Glomerular visceral epithelial cell (primary cell): ENCODE measurements at regions not wholly inside any gene's neighbourhood (a gene's known extent, or its start where the extent isn't known, plus 50 kb on each side); places are given as distances from the start of the nearest gene placed in this dataset.

Experiments used
- DNase-seq: peaks from one replicate; pipeline ENCODE4 v3.0.0-alpha.2; 2016; ENCODE audit errors: extremely low spot score

DNA sequence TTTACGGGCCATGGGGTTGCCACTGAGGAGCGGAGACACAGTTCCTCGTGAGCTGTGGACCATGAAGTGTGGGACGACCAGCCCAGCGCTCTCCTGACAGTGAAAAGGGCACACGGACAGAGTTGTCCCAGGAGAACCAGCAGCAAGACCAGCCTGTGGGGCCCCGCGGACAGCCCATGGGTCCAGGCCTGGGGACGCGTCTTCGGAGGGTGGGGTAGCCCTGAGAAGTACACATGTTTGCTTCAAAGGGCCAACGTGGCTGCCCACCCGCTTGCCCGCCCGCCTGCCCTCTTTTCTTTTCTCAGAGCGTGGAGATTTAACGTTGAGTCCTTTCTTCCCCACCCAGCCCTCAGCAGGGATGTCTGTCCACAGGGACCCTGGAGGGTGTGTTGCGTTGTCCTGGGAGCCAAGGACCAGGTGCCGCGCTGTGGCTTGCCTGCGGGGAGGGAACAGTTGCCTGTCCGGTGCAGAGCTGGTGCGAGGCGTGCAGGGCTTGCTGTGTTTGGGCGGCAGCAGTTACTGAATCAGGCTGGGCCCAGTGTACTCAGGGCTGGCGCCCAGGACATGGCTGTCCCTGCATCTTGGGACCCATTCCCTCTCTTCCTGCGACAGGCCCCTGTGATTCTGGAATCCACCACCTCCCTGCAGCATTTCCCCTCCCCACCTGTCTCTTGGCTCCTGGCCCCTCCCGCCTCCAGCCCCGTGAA, 120.1 kb upstream of the HDAC4 start:
- no peak for DNase-seq

DNA sequence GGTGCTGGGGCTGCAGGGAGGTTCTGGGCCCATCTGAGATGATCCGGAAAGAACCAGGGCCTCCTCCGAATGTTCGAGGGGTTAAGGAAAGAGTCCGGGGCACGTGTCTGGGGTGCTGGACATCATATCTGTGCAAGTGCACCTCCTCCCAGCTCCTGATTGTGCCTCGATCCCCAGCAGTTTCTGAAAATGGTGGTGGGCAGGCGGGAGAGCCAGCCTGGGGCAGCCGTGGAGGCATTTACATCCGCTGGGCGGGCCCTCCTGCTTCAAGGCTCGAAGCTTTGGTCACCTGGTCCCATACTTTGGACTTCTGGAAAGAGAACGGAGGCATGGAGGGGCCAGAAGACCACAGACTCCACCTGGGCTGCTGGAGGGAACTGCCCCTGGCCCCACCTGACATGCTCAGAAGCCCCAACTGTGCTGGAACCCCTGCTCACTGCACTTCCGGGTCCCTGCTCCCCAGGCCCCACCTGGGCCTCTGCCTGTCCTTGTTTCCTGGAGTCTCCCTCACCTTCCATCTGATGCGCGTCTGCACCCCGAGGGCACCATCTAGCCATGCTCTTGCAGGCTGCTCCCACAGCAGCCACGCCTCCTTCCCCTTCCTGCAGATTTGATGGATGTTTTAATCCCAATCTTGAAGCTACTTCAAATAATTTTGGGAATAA, 119.2 kb upstream of the HDAC4 start:
- no peak for DNase-seq

DNA sequence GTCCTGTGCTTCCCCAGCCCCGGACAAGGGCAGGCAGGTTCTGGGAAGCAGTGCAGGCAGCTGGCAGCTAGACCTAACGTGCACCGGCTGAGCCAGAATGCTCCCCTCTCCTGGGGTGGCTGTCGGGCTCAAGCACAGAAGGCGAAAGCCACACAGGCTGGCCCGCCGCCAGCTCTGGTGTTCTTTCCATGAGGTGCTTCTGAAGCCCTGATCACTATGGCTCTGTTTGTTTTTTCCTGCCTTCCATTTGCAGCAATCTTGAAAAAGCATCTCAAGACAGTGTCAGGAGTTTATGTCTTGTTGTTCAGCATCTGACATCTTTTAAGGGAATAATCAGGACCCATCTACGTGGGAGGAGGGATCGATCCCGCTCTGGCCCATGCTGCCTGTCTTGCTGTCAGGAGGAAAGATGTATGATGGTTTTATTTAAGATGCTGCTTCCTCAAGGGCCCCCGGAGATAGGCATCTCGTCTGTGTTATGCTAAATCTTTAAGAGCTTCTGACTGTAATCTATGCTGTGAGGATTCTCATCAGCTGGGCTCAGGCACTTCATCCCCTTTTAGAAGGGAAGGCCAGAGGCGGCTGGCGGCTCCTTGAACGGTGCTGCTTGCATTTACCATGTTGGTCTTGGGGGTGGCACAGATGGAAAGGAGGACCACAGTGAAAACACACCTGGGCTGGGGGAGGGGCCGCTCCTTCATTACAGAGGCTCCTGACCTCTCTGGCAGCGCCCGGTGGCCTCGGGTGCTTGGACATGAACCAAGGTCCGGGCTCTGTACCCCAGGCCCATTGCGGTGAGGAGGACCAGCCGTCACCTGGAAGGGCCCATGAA, 118.5 kb upstream of the HDAC4 start:
- no peak for DNase-seq

DNA sequence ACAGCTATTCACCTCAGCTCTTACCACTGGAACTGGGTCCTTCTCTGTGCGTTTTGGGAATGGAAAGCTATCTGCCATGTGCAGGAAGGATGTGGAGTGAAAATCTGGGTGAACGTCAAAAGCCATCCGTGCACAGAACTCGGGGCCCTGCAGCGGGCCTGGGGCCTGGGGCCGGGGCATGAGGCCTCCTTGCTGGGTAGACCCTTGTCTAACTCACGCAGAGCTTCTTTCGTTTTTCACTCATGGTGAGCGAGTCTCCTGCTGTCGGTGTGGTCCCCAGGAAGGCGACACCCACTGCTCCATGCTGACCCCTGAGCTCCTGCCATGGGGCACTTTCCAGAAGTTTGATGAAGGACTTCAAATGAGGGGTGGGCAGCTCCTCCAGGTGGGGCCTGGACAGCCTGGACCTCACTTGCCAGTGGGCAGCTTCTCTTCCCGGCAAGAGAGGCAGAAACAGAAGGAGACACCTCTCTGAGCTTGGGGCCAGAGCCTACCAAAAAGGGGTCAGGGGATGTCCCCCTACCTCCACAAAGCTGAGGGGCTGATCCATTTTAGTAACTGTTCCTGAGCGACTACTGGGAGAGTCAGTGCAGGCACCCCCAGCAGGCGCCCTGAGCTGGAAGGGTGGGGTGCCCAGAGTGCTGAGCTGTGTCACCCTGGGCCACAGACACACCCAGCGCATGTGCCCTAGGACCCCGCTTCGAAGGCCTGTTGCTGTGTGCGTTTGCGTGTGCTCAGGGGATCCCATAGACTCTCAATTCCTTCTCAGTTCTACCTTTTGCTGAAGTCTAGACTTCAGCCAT, 117.7 kb upstream of the HDAC4 start:
- DNase-seq = no peak

DNA sequence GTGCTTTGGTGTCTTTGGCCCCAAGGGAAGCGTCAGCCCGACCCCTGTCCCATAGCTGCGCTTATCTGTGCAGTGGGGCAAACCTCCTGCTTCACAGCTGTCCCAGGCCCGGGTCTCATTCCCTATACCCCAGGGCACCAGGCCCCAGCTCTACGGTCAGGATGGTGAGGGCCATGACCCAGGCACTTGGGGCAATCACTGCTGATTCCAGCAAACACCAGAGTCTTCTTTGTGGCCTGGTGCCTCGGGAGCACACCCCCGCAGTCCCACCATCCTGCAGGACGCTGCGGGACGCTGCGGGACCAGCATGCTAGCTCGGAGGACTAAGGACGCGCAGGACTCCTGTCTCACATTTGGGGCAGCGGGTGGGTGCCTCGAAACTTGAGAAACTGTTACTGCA, 116.9 kb upstream of the HDAC4 start:
- no peak for DNase-seq

DNA sequence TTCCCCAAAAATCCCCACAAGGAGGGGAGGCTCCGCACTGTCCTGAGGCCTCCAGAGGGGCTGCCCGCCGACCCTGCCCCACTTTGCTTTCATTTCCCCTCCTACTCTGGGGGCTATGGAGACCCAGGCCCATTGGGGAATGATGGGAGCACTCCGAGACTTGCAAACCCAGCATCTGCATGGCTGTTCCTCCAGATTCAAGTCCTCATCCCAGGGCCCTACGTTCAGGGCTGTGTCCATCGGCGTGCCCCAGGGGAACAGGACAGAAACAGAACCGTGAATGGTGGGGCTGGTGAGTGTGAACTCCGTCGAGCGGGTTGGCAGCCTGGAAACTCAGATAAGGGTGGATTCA, 116.1 kb upstream of the HDAC4 start:
- DNase-seq = no peak

DNA sequence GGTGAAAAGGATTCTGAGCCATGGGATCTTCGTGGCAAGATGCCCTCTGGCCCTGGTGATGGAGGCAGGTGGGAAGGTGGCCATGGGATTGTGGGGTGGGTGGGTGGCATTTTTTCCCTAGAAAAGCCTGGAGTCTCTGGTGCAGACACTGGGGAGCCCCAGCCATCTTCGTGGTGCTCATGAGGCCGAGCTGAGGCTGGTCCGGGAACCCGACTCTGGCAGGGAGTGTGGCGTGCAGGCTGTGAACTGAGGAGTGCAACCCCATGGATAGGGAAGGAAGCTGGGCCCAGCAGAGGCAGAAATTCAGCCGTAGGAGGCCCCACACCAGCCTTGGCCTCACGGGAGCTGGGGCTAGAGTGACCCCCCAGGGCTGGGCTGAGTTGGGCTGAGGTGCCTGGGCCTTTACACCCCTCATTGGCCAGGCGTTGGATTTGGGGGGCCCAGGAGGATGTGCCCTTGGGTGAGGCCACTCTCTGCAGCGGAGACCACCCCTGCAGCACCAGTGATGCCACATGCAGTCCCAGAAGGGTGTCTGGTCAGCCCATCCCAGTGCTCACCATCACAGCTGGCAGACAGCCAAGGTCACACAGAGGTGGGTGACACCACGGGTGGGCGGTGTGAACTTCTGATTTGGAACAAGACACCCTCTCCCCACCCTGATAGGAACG, 115.6 kb upstream of the HDAC4 start:
- no peak for DNase-seq

DNA sequence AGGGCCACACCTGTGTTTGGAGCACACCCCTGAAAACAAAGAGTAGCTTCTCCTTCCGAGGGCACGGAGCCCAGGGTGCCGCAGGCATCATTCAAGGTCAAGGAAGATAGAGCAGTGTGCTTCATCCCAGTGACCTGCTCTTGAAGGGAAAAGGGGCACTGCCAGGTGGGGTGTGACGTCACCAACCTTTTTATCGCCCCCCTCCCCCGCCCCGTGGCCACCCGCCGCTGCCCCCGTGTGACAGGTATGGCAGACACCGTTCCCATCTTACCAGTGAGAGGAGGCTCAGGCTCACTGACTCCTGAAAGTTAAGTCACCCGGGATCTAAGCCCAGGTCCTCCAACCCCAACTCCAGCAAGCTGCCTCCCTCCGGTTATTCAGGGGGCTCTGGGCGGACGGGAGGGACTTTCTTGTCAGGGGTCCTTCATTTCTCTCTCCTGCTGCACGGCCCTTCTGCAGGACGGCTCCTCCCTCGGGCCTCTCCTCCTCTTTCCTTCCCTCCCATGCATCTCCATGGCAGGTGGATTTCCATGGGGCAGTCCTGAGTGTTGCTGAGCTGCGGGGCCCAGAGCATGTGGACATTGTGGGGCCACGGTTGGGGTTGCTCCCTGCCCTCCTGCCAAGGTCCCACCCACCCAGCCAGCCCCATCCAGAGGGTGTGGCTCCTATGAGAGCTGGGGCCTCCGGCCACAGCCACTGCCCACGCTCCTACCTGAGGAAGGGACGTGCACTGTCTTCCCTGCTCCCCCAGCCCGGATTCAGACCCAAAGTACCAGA, 114.1 kb upstream of the HDAC4 start:
- DNase-seq = no peak

DNA sequence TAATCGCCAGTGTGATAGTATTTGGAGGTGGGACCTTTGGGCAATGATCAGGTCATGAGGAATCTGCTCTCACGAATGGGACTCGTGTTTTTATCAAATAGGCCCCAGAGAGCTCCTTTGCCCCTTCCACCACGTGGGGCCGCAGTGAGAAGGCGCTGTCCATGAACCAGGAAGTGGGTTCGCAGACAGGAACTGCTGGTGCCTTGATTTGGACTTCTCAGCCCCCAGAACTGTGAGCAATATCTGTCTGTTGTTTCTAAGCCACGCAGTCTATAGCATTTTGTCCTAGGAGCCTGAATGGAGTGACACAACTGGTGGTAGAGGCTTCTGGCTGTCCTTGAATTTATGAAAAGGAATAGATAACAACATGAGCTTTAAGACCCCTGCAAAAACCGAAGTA, 111.2 kb upstream of the HDAC4 start:
- no peak for DNase-seq

DNA sequence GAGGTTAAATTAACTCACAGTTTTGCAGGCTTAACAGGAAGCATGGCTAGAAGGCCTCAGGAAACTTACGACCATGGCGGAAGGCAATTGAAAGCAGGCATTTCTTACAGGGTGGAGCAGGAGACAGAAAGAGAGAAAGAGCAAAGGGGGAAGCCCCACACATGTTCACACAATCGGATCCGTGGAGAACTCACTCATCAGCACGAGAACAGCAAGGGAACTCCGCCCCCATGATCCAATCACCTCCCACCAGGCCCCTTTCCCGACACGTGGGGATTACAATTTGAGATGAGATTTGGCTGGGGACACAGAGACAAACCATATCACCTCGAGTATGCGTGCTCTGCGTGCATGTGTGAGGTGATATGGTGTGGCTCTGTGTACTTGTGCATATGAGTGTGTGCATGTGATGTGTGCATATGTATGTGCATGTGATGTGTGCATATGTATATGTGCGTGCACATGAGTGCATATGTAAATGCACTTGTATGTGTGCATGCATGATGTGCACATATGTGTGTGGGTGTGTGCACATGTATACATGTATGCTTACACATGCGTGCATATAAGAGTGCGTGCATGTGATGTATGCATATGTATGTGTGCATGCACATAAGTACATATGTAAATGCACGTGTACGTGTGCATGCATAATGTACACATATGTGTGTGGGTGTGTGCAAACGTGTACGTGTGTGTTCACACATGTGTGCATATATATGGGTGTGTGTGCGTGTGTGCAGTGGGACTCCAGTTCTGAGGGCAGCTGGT, 108.7 kb upstream of the HDAC4 start:
- no peak for DNase-seq

DNA sequence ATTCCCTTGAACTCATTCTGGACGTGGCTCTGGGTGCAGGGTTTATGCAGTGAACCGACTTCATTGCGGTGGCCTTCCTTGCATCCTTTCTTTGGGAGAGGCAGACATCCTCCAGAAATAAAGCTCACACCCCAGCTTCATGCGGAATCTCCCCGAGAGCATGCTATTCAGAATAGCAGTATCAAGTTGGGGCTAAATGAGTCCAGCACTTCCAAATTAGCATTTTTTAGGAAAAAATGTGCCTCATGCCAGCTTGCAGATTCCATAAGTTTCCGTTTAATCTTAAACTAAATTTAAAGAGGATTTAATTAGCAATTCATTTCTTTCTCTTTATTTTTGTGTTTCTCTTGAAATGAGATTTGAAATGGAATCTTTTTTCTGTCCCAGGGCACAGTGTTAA, 107.4 kb upstream of the HDAC4 start:
- DNase-seq = no peak

DNA sequence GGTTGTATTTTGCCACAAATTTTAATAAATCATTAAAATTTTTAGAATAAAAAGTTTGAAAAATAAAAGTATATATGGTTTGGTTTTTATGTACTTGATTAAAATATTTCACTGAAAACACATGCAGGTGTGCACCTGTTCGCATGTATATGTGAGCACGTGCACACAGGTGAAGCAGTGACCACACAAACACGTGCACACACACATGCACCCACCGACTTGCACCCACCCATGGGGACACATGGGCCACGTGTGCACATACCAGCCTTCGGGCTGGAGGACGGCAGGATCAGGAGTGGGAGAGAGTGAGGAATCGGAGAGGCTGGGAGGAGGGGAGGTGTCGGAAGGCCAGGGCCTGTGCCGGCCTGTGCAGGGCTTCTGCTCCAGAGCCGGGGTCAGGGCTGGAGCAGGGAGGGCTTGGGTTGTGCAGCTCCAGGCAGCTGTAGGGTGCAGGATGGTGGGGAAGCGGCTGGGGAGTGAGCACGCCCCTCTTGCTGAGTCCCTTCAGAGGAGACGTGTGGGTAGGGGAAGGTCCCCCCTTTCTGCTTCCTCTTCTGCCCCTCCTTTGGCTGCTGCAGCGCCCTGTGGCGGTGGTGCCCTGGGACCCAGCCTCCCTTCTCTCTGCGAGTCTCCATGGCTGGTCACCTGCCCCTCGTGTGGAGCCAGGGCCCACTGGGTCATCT, 106.9 kb upstream of the HDAC4 start:
- DNase-seq = no peak

DNA sequence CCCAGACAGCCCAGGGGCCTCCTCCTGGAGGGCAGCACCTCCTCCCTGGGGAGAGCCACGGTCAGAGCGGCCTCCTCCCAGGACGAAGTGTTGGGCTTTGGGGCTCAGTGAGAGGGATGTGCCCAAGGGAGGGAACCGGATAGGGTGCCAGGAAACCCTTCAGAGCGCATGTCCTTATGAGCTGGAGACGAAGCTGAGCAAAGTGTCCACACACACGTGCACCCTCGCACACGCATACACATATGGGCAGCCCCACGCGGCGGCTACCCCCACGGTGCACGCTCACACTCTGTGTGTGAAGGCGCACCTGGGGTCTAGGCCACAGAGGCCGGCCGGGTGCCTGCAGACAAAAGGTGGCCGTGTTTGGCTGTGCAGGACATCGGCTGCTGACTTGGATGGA, 106.1 kb upstream of the HDAC4 start:
- DNase-seq = no peak

DNA sequence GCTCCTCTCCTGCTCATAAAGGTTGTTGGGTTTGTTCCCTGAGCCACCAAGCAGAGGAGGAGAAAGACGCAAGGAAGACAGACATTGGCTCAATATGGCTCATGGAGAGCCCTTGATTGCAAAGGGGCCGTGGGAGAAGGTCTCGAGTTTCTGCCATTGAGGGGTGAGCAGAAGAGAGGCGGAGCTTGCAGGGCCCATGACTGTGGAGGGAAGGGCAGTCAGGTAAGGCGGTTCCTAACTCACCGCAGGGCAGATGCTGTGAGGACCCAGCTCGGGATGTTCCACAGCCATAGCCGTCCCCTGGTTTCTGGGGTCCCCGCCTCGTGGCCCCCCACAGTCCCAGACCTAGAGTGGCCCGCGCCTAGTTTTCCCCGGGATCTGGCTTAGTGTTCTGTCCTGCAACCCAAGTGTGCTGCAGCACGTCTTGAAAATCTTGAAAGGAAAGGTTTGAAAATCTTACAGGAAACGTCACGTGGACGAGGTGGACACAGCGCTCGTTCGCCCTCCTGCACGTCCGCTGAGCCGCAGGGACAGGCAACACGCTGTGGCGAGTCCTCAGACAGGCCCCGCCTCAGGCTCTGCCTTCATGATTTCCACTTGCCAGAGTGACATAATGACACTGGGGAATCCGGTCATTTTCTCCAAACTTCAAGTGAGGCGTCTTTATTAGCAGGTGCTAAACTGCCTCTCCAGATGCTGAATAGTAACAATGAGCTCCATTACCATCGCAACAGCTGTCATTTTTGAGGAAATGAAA, 105.5 kb upstream of the HDAC4 start:
- no peak for DNase-seq

DNA sequence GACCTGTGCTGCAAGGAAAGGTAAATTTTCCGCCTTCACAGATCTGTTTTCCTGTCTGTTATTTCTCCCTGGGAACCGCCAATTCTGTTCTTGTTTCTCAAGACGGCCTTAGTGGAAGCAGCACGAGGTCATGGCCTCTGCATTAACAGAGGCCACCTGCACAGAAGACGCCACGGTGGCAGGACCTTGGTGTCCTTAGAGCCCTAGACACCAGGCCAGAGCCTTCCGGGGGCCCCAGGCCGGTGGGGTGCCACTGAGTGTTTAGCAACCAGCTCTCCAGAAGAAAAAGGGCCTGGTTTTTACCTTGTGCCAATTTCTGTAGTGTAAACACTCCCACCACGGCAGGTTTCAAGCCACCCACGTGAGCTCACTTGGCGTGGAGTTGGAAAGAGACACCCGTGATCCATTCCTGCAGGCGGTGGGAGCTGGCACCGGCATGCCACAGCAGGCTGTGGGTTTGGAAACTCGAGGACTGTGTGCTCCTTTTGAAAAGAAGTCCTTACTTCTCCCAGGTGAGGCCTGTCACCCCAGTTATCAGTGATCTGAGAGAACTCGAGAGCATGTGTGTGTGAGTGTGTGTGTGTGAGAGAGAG, 103.9 kb upstream of the HDAC4 start:
- DNase-seq = no peak

DNA sequence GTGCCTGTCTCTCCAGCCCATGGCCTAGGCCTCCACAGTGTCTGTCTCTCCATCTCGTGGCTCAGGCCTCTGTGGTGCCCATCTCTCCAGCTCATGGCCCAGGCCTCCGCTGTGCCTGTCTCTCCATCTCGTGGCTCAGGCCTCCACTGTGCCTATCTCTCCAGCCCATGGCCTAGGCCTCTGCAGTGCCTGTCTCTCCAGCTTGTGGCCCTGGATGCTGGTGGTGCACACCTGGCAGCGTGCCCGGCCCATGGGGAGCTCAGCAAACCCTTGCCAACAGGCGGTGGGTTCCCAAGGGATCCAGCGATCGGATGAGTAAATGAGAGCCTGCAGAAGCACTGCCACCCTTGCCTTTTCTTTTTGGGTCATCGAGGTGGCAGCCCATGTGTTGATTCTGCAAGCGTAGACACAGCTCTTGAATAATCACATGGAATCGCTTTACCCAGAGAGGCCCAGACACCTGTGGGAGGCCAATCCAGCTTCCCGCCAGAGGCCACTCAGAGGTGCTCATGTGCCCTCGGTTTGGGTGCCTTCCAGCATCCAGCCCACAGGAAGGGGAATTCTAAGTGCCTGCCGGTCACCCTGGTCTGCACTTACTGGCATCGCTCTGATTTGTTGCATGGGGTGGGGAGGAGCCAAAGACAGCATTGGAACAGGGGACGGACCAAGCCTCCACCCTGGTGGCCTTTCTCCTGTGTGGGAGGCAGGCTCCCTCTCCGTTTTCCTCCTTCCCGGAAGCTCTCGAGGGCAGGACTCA, 101.8 kb upstream of the HDAC4 start:
- DNase-seq = no peak
